Cardiac muscle cell (in vitro differentiated cells and primary cell): ENCODE measurements at regions not wholly inside any gene's neighbourhood (a gene's known extent, or its start where the extent isn't known, plus 50 kb on each side); places are given as distances from the start of the nearest gene placed in this dataset.
A peak's percentile ranks its signal among the peaks of the same experiment; 100 is the strongest.

ENCODE experiments used
- DNase-seq, 2 donors: peaks; one replicate each; pipeline versions ENCODE4 v3.0.0 to v3.0.0-alpha.2; 2010 to 2017; ENCODE audit warnings: low read depth in 1 of 2, low spot score in 1 of 2
- H3K27ac ChIP-seq: fragments of 200-600 bp; sonication (generic); 2 replicates; pipeline ENCODE4 v1.5.1; 2016
- H3K27me3 ChIP-seq: fragments of 200-600 bp; sonication (generic); 2 replicates; pipeline ENCODE4 v1.6.0; 2016; ENCODE audit warnings: control low read depth
- H3K36me3 ChIP-seq: fragments of 200-600 bp; sonication (generic); 2 replicates; pipeline ENCODE4 v1.5.1; 2016; ENCODE audit warnings: control low read depth
- H3K4me1 ChIP-seq: fragments of 200-600 bp; sonication (generic); 2 replicates; pipeline ENCODE4 v1.8.1; 2017; ENCODE audit warnings: low read depth, mild to moderate bottlenecking, mixed run types
- H3K4me3 ChIP-seq: fragments of 200-600 bp; sonication (generic); 2 replicates; pipeline ENCODE4 v1.5.1; 2016; ENCODE audit warnings: mild to moderate bottlenecking
- H3K9me3 ChIP-seq: fragments of 200-600 bp; sonication (generic); 2 replicates; pipeline ENCODE4 v1.5.1; 2017; ENCODE audit warnings: low read depth, mild to moderate bottlenecking, control low read depth
- CTCF ChIP-seq: IDR thresholded peaks from 2 replicates; pipeline ENCODE4 v1.5.1; 2012; ENCODE audit warnings: low read depth, mild to moderate bottlenecking, low read length

- Histone ChIP-seq H3K9me3 (no peaks in the 10 kb centered on the region), H3K4me3 (no peak overlapping the region), H3K36me3 (no peaks in the 10 kb centered on the region), H3K4me1 (no peaks in the 10 kb centered on the region), H3K27ac (no peak overlapping the region), H3K27me3 (no peaks in the 10 kb centered on the region)
- no peak for TF ChIP-seq CTCF
- DNase-seq: no peak
These were observed 256.2 kb downstream of the AASDHPPT start for GRCh38 chr11:106333678-106334077.

DNA sequence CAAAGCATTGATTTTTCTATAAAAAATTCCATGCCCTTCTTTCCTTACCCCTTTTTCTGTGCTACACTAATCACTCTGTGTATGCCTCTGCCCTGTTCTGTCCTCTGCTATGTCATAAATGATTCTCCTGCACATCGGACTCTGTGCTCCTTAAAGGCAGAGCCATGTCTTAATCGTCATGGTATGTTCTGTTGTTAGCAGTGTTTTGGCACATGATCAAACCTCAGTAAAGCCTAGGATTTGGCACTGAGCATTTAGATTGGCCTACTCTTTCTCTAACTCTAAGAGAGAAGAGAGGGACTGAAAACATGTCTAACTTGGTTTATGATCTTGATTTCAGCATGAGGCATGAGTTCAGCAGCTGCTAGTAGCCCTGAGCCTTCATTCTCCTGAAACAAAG is 266.9 kb downstream of the AASDHPPT start:
- DNase-seq: peak in 1 of 2 donors; percentile 78
- no peaks in the 10 kb centered on the region for H3K4me1 ChIP-seq
- TF ChIP-seq CTCF: no peak

DNA sequence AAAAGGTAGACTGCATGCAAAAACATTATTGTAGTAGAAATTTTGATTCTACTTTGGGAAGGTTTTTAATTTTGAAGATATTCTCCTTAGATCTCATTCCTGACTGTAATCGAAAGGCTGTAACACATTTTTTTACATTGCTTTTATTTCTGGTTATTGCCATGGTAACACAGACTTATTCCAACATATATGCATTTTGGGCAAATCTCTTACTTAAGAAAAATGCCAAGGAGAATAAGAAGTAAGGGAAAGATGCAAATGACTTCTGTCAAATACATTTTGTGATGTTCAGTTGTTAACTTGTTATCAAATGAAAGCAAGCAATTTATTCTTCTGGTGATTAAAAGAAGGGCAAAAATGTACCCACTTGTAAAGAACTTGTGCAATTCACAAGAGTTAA is 267.5 kb downstream of the AASDHPPT start:
- Histone ChIP-seq H3K27ac (no peak overlapping the region), H3K9me3 (no peaks in the 10 kb centered on the region), H3K4me3 (no peak overlapping the region), H3K36me3 (no peaks in the 10 kb centered on the region), H3K4me1 (no peaks in the 10 kb centered on the region), H3K27me3 (no peaks in the 10 kb centered on the region)
- DNase-seq: no peak
- TF ChIP-seq CTCF: no peak

More for the DNA sequence above, 266.9 kb downstream of the AASDHPPT start:
- H3K36me3 ChIP-seq: no peaks in the 10 kb centered on the region
- no peak overlapping the region for H3K27ac ChIP-seq
- no peaks in the 10 kb centered on the region for H3K27me3 ChIP-seq
- no peaks in the 10 kb centered on the region for H3K9me3 ChIP-seq
- no peak overlapping the region for H3K4me3 ChIP-seq

DNA sequence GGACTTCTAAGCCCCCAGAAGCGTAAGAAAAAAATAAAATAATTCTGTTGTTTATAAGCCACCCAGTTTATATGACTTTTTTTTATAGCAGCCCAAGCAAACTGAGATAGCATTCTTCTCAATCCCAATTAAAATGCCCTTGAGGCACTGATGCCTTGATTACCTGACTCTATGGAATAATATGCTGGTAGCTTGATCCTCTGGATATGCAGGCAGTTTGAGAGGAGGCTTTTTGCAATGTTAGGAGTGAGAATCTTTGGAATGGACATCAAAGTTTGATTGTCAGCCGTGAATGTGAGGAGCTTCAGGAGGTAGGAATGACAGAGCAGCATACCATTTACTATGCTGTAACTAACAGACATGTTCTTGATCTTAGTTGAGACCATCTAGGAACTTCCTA is 275.6 kb downstream of the AASDHPPT start:
- Histone ChIP-seq H3K36me3 (no peaks in the 10 kb centered on the region), H3K27ac (no peak overlapping the region), H3K9me3 (no peaks in the 10 kb centered on the region), H3K4me1 (no peaks in the 10 kb centered on the region), H3K27me3 (no peaks in the 10 kb centered on the region), H3K4me3 (no peak overlapping the region)
- no peak for DNase-seq
- no peak for TF ChIP-seq CTCF

GRCh38 chr11:106369224-106369623 is 291.8 kb downstream of the AASDHPPT start:
- DNase-seq: peak in 1 of 2 donors; percentile 5
- Histone ChIP-seq H3K4me3 (no peak overlapping the region), H3K36me3 (no peaks in the 10 kb centered on the region), H3K27ac (no peak overlapping the region), H3K4me1 (no peaks in the 10 kb centered on the region), H3K9me3 (no peaks in the 10 kb centered on the region), H3K27me3 (no peaks in the 10 kb centered on the region)
- TF ChIP-seq CTCF: no peak

DNA sequence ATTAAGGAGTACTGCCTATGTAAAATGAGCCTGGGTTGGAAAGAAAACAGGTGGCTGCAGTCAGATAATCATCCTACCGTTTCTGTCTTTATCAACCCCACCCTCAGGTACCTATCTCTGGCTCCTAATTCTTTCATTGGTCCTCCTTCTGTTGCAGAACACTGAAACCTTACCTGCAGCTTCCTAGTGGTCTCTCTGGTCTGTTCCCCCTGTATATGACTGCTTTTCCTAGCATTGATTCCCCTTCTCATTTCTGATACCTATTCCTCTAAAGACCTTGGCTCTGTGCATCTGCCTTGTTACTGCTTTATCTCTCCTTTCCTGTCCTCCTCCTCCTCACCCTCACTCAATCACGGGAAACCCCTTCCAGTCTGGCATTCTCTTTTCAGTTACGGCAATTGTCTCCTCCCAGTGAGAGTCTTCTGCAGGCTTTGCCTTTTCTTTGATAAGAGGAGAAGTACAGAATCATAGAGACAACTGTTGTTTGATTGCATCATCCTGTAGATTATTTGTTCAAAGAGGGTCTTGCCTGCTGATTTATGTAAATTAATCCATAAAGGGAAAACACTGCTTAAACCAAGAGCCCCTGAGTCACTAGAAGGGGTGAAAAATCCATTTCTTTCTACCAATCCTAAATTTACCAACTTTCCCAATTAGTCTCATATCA is 301.2 kb downstream of the AASDHPPT start:
- H3K4me1 ChIP-seq: peaks cover 4% of the 10 kb centered on the region
- H3K36me3 ChIP-seq: no peaks in the 10 kb centered on the region
- H3K27me3 ChIP-seq: no peaks in the 10 kb centered on the region
- DNase-seq: no peak
- TF ChIP-seq CTCF: no peak
- no peak overlapping the region for H3K4me3 ChIP-seq
- no peaks in the 10 kb centered on the region for H3K9me3 ChIP-seq
- no peak overlapping the region for H3K27ac ChIP-seq
